Neural cell (in vitro differentiated cells): ENCODE measurements at regions not wholly inside any gene's neighbourhood (a gene's known extent, or its start where the extent isn't known, plus 50 kb on each side); places are given as distances from the start of the nearest gene placed in this dataset.
"Not testable (repeated sequence)": the region's sequence is repeated elsewhere in the genome, so short reads cannot be mapped to it uniquely, and the experiment has no call there.

ENCODE experiments used
- H2AFZ ChIP-seq: fragments of 200-600, 300-800 bp; sonication (generic), shearing (Covaris generic); 2 replicates; pipeline ENCODE4 v1.6.0; 2014; ENCODE audit warnings: low read depth, mild to moderate bottlenecking, antibody characterized with exemption, low read length, moderate library complexity
- H3F3A ChIP-seq: fragments of 200-600 bp; shearing (Covaris generic); 2 replicates; pipeline ENCODE4 v1.6.1; 2016; ENCODE audit warnings: mild to moderate bottlenecking, moderate library complexity, mixed read lengths, antibody characterized with exemption, low read length; ENCODE audit not compliant: insufficient read depth, poor library complexity, severe bottlenecking
- H3K27ac ChIP-seq: fragments of 200-600, 300-800 bp; sonication (generic), shearing (Covaris generic); 2 replicates; pipeline ENCODE4 v1.5.1; 2014; ENCODE audit warnings: mild to moderate bottlenecking, low read length, moderate library complexity
- H3K27me3 ChIP-seq: fragments of 300-800, 200-600 bp; sonication (generic), shearing (Covaris generic); 2 replicates; pipeline ENCODE4 v1.6.0; 2014; ENCODE audit warnings: mild to moderate bottlenecking, low read depth, low read length, moderate library complexity; ENCODE audit not compliant: insufficient read depth
- H3K36me3 ChIP-seq: fragments of 300-800, 200-600 bp; sonication (generic), shearing (Covaris generic); 2 replicates; pipeline ENCODE4 v1.5.1; 2014; ENCODE audit warnings: mild to moderate bottlenecking, antibody characterized with exemption, low read length, moderate library complexity; ENCODE audit not compliant: insufficient read depth
- H3K4me2 ChIP-seq: fragments of 300-800, 200-600 bp; sonication (generic), shearing (Covaris generic); 2 replicates; pipeline ENCODE4 v1.6.0; 2014; ENCODE audit warnings: mild to moderate bottlenecking, low read length
- H3K4me3 ChIP-seq: fragments of 300-800, 200-600 bp; sonication (generic), shearing (Covaris generic); 2 replicates; pipeline ENCODE4 v1.5.1; 2014; ENCODE audit warnings: mild to moderate bottlenecking, low read length, moderate library complexity
- H3K79me2 ChIP-seq: fragments of 200-600 bp; shearing (Covaris generic); replicated peaks from 2 replicates; pipeline ENCODE4 v1.6.0; 2014; ENCODE audit warnings: mild to moderate bottlenecking, low read length, moderate library complexity; ENCODE audit not compliant: insufficient read depth
- H3K9ac ChIP-seq: fragments of 300-800, 200-600 bp; sonication (generic), shearing (Covaris generic); 2 replicates; pipeline ENCODE4 v1.6.1; 2016; ENCODE audit warnings: mild to moderate bottlenecking, low read length, mixed read lengths
- H3K9me2 ChIP-seq: fragments of 200-600 bp; shearing (Covaris generic); 2 replicates; pipeline ENCODE4 v1.6.1; 2016; ENCODE audit warnings: mild to moderate bottlenecking, low read length, mixed read lengths; ENCODE audit not compliant: insufficient read depth
- H3K9me3 ChIP-seq: fragments of 200-600, 300-800 bp; sonication (generic), shearing (Covaris generic); 2 replicates; pipeline ENCODE4 v1.6.1; 2016; ENCODE audit warnings: mild to moderate bottlenecking, mixed run types, low read length, moderate library complexity, mixed read lengths
- H4K20me1 ChIP-seq: fragments of 200-600 bp; shearing (Covaris generic); 2 replicates; pipeline ENCODE4 v1.6.1; 2016; ENCODE audit warnings: mild to moderate bottlenecking, mixed run types; ENCODE audit not compliant: insufficient read depth
- EP300 ChIP-seq: fragments of 450-650 bp; conservative IDR thresholded peaks from 2 replicates; pipeline ENCODE4 v1.6.1; 2014; ENCODE audit warnings: antibody characterized with exemption, mild to moderate bottlenecking, moderate library complexity; ENCODE audit not compliant: poor library complexity, severe bottlenecking
- EZH2 ChIP-seq: fragments of 200-600, 300-800 bp; shearing (Covaris generic), sonication (generic); IDR thresholded peaks from 2 replicates; pipeline ENCODE4 v1.6.1; 2014; ENCODE audit warnings: antibody characterized with exemption, low read length, borderline replicate concordance, mild to moderate bottlenecking; ENCODE audit not compliant: insufficient read depth, poor library complexity, severe bottlenecking
- MXI1 ChIP-seq: fragments of 450-650 bp; conservative IDR thresholded peaks from 2 replicates; pipeline ENCODE4 v1.6.1; 2014; ENCODE audit warnings: antibody characterized with exemption, mild to moderate bottlenecking; ENCODE audit not compliant: poor library complexity, severe bottlenecking
- POLR2AphosphoS5 ChIP-seq: IDR thresholded peaks from 2 replicates; pipeline ENCODE4 v1.6.1; 2012
- RAD21 ChIP-seq: fragments of 450-650 bp; conservative IDR thresholded peaks from 2 replicates; pipeline ENCODE4 v1.6.1; 2014; ENCODE audit warnings: antibody characterized with exemption, mild to moderate bottlenecking, moderate library complexity
- SMC3 ChIP-seq: fragments of 450-650 bp; conservative IDR thresholded peaks from 2 replicates; pipeline ENCODE4 v1.6.1; 2014; ENCODE audit warnings: antibody characterized with exemption, mild to moderate bottlenecking, moderate library complexity; ENCODE audit not compliant: poor library complexity
- TAF1 ChIP-seq: IDR thresholded peaks from 2 replicates; pipeline ENCODE4 v1.6.1; 2012; ENCODE audit warnings: low read depth
- TF ChIP-seq, protein P1 (sequence below): fragments of 450-650 bp; IDR thresholded peaks from 2 replicates; pipeline ENCODE4 v1.5.1; 2014; ENCODE audit warnings: antibody characterized with exemption, mild to moderate bottlenecking, moderate library complexity; ENCODE audit not compliant: poor library complexity, severe bottlenecking
- TF ChIP-seq, protein P2 (sequence below): IDR thresholded peaks from 2 replicates; pipeline ENCODE4 v1.6.1; 2012; ENCODE audit warnings: borderline replicate concordance

DNA sequence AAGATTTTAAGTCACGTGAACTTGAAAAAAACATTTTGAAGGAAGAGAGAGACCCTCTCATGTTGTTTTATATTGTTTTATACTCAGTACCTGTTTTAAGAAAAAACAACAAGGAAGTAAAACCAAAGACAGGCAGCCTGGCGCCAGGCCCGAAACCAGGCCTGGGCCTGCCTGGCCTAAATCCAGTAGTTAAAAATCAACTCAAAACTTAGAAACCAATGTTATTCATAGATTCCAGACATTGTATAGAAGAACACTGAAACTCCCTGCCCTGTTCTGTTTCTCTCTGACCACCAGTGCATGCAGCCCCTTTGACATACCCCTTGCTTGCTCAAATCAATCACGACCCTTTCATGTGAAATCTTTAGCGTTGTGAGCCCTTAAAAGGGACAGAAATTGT is 762.4 kb upstream of the POU3F4 start:
- H3F3A ChIP-seq = not testable (repeated sequence)

DNA sequence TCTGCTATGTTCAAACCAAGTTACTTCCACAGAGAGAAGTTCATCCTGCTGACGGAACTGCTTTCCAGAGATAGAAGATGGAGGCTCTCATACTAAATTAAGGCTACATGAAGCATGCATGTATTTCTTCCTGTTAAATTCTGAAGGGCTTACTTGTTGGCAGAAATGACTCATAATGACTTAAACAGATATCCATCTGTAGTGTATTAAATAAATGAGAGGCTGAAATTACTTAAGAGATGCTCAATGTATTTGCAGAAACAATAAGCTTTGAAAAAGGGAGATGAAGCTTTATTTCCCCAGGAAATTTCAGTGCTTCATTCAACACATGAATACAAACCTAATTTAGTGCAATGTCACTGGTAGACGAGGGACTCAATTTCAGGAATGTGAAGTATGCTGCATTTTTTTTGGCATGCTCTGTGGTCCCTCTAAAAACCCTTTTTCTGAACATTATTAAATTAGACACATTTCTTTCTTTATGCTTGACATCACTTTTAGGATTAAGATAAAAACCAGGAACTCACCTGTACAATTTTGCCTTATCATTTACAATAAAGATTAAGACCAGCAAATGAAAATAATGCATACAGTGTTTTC is 759.1 kb upstream of the POU3F4 start:
- Histone ChIP-seq H3F3A (no peaks in the 10 kb centered on the region), H3K27ac (no peak overlapping the region), H3K27me3 (no peaks in the 10 kb centered on the region), H3K79me2 (no peaks in the 10 kb centered on the region), H3K36me3 (no peaks in the 10 kb centered on the region), H3K9me2 (no peaks in the 10 kb centered on the region), H3K9ac (no peak overlapping the region), H3K4me3 (no peak overlapping the region), H2AFZ (no peak overlapping the region), H3K4me2 (no peak overlapping the region), H3K9me3 (no peaks in the 10 kb centered on the region), H4K20me1 (no peaks in the 10 kb centered on the region)
- no peak for TF ChIP-seq TAF1

More for the DNA sequence above, 762.4 kb upstream of the POU3F4 start:
- not testable (repeated sequence) for H3K36me3 ChIP-seq, H3K4me3 ChIP-seq, H2AFZ ChIP-seq, H3K4me2 ChIP-seq, H3K9ac ChIP-seq, H3K27me3 ChIP-seq, H4K20me1 ChIP-seq, H3K27ac ChIP-seq, H3K9me2 ChIP-seq, H3K9me3 ChIP-seq, H3K79me2 ChIP-seq

DNA sequence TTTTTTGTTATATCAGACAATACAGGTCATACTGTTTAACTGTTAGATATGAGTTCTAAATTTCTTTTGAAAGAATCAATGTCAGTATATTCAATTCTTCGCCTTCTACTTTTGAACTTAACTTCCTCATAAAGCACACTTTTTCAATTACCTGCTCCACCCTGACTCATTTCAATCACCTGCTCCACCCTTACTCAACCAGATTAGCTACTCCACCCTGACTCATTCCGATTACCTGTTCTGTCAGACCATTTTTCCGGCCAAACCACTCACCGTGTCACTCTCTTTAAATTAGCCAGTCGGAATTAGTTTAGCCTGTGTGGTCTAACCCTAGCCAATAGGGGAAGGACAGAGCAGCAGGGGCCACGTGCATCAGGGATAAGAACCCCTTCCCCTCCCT is 751.8 kb upstream of the POU3F4 start:
- TF ChIP-seq, protein P1, sequence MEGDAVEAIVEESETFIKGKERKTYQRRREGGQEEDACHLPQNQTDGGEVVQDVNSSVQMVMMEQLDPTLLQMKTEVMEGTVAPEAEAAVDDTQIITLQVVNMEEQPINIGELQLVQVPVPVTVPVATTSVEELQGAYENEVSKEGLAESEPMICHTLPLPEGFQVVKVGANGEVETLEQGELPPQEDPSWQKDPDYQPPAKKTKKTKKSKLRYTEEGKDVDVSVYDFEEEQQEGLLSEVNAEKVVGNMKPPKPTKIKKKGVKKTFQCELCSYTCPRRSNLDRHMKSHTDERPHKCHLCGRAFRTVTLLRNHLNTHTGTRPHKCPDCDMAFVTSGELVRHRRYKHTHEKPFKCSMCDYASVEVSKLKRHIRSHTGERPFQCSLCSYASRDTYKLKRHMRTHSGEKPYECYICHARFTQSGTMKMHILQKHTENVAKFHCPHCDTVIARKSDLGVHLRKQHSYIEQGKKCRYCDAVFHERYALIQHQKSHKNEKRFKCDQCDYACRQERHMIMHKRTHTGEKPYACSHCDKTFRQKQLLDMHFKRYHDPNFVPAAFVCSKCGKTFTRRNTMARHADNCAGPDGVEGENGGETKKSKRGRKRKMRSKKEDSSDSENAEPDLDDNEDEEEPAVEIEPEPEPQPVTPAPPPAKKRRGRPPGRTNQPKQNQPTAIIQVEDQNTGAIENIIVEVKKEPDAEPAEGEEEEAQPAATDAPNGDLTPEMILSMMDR = no peak
- TF ChIP-seq MXI1 = no peak
- no peak for TF ChIP-seq POLR2AphosphoS5
- TF ChIP-seq SMC3 = no peak
- TF ChIP-seq EZH2 = no peak
- no peak for TF ChIP-seq TAF1
- no peak for TF ChIP-seq RAD21
- TF ChIP-seq, protein P2, sequence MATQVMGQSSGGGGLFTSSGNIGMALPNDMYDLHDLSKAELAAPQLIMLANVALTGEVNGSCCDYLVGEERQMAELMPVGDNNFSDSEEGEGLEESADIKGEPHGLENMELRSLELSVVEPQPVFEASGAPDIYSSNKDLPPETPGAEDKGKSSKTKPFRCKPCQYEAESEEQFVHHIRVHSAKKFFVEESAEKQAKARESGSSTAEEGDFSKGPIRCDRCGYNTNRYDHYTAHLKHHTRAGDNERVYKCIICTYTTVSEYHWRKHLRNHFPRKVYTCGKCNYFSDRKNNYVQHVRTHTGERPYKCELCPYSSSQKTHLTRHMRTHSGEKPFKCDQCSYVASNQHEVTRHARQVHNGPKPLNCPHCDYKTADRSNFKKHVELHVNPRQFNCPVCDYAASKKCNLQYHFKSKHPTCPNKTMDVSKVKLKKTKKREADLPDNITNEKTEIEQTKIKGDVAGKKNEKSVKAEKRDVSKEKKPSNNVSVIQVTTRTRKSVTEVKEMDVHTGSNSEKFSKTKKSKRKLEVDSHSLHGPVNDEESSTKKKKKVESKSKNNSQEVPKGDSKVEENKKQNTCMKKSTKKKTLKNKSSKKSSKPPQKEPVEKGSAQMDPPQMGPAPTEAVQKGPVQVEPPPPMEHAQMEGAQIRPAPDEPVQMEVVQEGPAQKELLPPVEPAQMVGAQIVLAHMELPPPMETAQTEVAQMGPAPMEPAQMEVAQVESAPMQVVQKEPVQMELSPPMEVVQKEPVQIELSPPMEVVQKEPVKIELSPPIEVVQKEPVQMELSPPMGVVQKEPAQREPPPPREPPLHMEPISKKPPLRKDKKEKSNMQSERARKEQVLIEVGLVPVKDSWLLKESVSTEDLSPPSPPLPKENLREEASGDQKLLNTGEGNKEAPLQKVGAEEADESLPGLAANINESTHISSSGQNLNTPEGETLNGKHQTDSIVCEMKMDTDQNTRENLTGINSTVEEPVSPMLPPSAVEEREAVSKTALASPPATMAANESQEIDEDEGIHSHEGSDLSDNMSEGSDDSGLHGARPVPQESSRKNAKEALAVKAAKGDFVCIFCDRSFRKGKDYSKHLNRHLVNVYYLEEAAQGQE = no peak
- no peak for TF ChIP-seq EP300

More for the DNA sequence above, 751.8 kb upstream of the POU3F4 start:
- H3K79me2 ChIP-seq = no peaks in the 10 kb centered on the region
- no peaks in the 10 kb centered on the region for H3K36me3 ChIP-seq
- H3K4me3 ChIP-seq = no peak overlapping the region
- H3K27me3 ChIP-seq = no peaks in the 10 kb centered on the region
- H3K9me3 ChIP-seq = no peaks in the 10 kb centered on the region
- no peaks in the 10 kb centered on the region for H3F3A ChIP-seq
- H3K9ac ChIP-seq = no peak overlapping the region
- H2AFZ ChIP-seq = no peak overlapping the region
- H4K20me1 ChIP-seq = no peaks in the 10 kb centered on the region
- no peak overlapping the region for H3K27ac ChIP-seq
- no peak overlapping the region for H3K4me2 ChIP-seq
- no peaks in the 10 kb centered on the region for H3K9me2 ChIP-seq
